HG03039 (cell line): ENCODE measurements at regions not wholly inside any gene's neighbourhood (a gene's known extent, or its start where the extent isn't known, plus 50 kb on each side); places are given as distances from the start of the nearest gene placed in this dataset.

Experiments used
- ATAC-seq: cut with Tn5 transposase; IDR thresholded peaks from one replicate; pipeline ENCODE4 v1.9.1; 2021; ENCODE audit warnings: mild to moderate bottlenecking, moderate library complexity; ENCODE audit not compliant: unreplicated experiment

DNA sequence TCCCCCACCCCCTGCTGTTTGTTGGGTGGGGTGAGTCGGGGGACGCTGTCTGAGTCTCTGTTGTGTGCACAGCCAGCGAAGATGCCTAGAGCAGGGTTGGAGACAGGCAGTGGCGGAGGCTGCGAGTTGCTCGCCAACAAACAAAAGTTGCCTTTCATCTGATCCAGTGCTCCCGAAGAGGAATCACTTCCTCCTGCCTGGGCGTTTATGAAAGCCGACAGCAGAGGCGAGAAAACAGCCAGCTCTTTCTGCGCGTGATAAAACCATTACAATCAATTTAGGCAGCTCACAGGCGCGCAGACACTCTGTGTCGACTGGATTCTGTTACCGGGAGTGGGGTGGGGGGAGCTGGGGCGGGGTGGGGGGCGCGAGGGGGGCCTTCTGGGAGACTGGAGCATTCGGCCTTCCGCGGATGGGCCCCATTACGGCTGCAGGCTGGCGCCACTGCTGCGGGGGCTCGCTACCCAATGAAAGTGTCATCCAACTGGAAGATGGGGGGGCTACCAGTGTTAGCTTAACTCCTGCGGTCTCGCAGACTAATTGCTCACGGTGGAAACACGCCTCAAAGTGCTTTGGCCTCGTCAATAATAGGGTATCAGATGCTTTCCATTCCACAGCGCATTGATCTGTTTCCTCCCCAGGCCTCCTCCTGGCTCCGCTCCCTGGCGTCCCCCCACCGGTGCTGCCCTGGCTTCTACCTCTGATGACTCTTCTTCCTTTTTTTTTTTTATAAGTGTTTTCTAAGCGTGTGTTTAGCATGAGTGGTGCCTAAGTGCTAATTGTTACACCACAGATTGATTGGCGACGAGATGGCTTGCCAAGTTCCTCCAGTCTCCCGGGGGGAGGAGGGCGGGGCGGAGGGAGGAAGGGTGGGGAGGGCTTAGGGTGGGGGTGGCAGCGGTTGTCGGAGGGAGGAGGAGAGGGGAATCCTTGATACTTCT, 678.4 kb downstream of the MED13L start:
- no peak for ATAC-seq

DNA sequence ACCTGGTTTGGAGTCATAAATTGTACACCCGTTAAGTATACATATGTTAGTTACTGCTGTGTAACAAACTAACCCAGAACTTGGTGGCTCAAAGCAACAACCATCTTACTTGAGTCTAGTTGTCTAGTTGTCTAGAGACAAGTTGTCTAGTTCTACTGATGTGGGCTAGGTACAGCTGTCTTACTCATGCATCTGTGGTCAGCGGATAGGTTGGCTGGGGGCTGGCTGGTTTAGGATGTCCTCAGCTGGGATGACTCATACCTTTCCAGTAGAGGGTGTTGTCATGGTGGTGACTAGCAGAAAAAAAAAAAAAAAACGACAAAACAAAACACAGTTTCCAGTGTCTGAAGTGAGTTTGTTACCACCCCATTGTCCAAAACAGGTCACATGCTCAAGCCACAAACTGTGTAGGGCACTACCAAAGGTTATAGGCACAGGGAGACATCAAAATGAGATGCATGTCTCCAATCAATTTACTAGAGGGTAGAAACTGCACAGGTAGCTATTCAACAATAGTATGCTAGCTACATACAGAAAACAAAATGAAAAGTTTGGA, 680.3 kb downstream of the MED13L start:
- no peak for ATAC-seq

DNA sequence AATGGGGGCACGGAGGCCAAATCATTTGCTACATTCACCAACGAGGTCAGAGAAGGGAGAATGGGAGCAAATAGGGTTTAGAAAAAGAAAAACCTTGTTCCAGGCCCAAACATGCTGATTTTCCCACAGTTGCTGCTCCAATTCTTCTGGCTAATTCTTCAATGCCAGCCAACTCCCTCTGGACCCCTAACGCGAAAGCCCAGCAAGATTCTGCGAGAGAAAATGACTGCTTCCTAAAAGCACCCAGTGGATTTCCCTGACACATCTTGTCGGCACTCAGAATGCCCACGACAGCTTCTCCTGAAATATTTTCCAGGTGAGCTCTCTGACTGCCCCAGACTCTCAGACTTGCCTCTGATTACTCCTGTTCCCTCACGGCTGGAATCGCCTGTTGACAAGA, 689.4 kb downstream of the MED13L start:
- ATAC-seq, result no peak

DNA sequence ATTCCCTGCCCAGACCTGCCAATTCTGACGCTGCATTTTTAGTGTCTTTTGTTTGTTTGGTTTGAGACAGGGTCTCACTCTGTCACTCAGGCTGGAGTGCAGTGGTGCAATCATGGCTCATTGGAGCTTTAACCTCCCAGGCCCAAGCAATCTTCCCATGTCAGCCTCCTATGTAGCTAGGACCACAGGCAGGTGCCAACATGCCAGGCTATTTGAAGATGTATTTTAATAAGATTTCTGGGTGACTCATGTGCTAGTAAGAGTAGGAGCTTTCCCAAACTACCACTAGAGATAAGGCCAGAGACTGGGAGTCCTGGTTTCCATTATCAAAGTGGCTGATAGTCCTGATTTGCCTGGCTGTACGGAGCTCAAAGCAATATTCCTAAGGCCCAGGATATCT, 693.3 kb downstream of the MED13L start:
- no peak for ATAC-seq

DNA sequence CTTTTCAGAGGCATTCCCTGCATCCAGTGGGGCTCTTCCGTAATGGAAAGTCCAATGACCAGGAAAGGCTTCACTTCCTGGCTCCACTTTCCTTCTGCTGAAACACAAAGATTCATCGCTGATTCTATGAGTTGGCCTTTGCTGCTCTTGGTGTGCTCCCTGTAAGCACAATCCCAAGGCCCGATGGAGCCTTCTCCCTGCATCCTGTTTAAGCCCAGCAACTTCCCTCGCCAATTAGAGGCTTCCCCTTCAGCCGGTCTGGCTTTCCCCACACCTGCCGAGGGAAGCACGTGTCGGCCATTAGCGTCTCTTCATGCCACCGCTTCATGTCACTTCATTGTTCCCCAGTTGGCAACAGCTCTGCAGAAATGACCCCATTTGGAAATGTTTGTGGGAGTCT, 693.9 kb downstream of the MED13L start:
- no peak for ATAC-seq

DNA sequence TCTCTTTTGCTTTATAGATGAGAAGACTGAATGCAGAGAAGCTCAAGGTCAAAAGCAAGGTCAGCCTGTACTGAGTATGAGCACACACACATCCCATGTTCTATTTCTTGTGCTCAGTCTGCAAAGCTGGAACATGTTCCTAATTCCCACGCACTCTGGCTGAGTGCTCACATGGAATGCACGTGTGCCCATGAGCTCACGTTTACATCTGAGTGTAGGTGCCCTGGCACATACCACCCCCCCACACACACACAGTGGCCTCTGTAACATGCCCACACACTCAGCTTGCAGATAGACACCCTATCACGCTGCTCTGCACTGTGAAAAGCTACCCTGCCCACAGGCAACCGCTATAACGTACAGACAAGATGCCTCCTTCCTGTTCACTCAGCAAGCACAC, 700.1 kb downstream of the MED13L start:
- ATAC-seq, result no peak

DNA sequence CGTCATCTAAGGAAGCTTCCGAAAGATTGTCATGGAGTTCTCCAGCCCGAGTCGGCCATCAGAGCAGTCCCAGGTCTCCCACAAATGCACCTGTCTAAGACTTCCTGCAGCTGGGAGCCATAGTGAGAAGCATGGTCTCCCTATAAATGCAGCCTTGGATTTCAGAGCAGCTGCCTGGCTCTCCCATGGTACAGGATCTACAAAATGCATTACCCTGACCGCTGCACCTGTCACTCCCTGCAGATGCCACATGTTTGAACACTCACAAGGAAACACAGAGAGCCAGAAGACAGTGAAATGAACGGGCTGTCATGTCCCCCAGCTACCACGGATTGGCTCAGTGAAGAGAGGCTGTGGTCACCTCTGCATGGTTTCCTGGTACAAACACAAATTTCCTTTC, 702.7 kb downstream of the MED13L start:
- no peak for ATAC-seq

DNA sequence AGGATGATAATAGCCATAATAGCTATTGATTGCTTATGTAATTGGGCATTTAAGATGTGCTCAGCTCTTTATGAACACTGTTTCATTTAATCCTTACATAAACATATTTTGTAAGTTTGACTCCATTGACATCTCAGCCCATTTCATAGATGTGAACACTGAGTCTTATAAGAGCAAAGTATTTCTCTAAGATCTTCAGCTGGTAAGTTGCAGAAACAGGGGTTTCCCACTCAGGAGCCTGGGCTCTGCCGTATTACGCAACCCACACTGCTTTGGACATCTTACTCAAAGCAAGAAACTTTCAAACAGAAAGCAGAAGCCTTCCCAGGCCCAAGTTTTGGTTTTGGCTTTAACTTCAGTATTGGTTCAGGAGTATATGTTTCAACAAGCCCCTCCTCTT, 705.1 kb downstream of the MED13L start:
- ATAC-seq, result peak; percentile 90

DNA sequence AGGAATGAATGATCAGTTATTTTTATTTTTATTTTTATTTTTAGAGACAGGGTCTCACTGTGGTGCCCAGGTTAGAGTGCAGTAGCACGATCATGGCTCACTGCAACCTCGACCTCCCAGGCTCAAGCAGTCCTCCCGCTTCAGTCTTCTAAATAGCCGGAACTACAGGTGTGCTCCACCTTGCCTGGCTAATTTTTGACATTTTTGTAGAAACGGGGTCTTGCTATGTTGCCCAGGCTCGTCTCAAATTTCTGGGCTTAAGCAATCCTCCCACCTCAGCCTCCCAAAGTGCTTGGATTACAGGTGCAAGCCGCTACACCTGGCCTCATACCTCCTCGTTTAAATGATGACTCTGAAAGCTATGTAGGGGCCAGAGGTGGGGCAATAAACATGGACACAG, 706.0 kb downstream of the MED13L start:
- ATAC-seq, result no peak

DNA sequence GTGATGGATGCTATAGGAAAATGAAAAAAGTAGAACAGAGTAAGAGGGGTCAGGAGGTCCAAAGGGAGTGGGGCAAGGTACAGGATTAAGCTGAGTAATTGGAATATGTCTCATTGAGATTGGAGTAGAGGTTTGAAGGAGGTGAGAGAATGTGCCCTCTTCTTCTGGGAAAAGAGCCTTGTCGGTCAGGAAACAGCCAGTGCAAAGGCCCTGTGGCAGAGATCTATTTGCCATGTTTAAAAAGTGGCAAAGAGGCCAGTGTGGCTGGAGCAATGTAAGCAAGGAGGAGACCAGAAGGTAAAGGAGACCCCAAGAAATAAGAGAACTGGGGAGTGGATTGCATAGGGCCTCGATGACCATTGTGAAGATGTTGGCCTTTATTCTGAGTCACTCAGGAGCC, 706.5 kb downstream of the MED13L start:
- no peak for ATAC-seq

DNA sequence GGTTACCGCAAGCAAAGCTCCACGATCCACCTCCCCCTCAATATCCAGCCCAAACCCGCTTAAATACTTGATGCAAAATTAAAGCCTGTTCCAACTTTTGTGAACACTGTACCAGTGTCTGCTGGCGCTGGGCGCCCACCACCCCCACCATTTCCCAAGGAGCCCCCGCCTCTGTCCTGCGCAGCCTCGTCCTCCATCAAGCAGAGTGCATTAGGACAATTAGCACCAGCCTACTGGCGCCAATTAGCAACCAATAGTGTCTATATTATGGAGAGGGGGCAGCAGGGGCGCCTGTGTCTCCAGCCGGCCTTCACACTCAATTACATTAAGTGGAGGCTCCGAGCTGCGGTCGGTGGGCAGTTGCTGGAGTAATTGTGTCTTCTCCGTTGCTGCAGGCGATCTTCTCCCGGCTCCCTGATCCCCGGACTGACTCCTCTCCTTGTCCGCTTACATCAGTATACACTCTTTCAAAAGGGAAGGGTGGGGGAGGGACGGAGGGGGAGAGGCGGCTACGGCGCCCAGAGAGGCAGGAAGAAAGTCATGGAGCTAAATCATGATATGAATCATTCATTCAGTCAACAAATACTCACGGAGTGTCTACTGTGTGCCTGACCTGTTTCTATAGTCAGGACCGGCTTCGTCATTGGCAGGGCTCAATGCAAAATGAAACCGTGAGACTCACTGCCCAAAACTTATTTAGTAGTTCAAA, 707.3 kb downstream of the MED13L start:
- ATAC-seq, result no peak

DNA sequence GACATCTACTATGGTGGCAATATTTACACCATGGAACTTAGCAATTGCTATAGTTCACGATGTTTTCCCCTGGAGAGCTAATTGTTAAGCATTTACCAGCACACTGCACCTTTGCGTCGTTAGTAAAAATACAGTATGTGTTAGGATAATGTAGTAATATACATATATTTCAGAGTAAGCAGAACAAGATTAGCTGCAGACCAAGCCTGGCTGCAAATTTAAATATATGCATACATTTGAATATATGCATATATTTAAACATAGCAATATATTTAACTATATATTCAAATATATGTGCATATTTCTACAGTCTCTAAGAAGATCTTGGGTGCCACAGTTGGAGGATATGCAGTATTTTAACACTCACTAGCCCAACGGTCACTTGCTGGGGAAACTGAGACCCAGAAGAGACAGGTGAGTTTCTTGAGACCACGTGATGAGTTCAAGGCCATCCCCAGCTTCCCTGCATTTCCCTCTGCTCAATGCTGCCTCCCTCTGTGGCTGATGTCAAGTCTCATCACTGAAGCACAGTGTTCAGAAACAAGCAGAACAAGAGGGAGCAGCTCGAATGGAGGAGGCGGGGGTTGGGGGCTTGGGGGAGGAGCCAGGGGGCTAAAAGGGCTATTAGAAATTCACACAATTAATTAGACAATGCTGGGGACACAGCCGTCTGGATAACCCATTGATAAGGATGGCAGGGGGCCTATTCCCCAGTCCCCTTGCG, 708.0 kb downstream of the MED13L start:
- ATAC-seq, result no peak

DNA sequence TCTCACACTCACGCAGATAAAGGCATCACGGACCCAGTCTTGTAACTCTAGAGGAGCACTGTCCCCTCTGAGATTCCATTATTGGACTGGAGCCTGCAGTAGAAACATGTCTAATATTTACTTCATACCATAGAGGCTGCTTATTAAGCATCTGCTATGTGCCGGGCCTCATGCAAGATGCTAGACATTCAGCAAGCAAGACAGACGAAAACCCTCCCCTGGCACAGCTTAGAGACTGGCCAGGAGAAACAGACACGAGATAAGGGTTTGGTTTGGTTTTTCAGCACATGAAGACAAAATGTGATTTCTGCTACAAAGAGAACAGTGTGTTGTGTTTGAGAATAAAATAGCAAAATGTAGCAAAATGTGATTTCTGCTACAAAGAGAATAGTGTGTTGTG, 719.2 kb downstream of the MED13L start:
- no peak for ATAC-seq

DNA sequence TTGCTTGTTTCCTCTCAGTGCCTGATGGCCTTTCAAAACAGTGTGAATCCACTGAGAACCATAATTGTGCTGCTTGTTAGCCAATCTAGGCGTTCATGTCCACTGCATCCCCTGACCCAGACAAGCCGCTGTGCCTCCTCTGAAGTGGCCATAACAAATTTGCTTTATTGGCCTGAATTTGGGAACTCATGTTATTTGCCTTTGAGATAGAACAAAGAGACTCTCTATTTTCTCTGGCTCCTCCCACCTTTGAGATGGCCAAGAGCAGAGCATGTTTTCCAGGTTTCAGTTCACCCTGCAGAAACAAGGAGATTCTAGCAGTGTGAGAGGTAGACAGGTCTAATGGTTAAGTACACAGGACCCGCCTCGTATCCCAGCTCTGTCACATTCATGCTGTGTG, 723.9 kb downstream of the MED13L start:
- no peak for ATAC-seq

DNA sequence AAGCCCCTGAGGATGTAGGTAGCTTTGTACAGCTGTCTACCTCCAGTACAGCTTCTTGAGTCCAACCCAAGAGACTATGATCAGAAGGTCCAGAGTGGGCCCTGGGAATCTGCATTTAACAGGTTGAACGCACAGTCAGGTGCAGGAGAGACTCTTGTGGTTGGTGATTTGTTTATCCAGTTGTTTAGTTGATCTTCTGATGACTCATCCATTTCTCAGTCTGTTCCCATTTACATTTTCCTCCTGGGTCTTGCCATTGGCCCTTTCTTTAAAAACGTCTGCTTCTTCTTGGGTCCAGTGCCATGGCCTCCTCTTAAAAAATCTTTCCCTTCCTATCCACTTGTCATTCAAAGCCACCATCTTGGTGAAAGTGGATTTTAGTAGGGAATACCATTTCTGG, 734.2 kb downstream of the MED13L start:
- ATAC-seq, result no peak

DNA sequence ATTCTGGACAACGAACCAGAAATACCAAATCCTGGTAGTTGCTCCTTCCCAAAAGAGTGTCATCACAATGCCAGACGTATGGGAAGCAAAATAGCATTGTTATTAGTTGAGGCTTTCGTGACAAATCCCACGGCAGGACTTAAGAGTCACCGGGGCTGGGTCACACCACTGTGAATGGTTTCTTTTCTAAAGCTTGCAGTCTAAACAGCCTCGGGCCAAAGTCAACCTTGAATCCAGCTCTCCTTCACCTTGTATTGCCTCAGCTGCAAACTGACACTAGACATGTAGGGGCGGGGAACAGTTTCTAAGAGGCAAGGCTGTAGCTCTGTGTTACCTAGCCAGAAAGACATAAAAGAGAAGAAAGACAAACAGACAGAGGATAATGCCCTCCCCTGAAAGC, 734.8 kb downstream of the MED13L start:
- no peak for ATAC-seq

DNA sequence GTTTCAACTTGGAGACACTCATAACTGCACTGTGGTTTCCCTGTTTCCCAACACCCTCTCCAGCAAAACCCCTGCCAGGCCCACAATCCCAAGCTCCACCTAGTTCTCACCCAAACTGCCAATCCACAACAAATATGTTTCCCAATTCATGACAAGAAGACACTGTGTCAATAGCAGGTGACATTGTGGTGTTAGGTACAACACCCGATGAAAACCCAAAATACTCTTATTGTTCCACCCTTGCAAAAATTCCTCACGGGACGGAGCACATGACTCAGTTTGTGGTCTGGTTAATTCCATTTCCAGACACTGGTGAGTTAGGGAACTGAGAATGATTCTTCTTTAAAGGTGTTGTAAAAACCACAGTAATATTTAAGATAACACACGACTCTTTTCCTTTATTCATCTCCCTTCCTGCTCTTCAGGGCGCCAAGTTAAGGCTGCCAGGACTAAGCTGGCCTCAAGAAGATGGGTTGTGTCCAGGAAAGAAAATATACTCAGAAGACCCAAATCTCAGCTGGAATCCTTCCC, 735.5 kb downstream of the MED13L start:
- no peak for ATAC-seq

DNA sequence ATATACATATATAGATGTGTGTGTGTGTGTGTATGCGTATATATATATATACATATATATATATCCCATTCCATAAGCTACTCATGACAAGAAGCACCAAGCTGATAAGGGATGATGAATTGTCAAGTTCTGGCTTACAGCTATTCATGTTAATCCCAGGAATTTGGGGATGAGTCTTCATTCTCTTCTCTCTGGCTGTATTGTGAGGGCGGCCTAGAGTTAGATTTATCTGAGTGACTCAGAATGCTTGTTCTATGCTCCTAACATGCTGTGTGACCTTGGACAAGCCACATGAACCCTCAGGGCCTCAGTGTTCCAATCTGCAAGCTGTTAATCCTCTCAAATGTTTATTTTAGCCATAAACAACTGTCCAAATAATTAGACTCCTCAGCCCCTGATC, 749.0 kb downstream of the MED13L start:
- no peak for ATAC-seq

DNA sequence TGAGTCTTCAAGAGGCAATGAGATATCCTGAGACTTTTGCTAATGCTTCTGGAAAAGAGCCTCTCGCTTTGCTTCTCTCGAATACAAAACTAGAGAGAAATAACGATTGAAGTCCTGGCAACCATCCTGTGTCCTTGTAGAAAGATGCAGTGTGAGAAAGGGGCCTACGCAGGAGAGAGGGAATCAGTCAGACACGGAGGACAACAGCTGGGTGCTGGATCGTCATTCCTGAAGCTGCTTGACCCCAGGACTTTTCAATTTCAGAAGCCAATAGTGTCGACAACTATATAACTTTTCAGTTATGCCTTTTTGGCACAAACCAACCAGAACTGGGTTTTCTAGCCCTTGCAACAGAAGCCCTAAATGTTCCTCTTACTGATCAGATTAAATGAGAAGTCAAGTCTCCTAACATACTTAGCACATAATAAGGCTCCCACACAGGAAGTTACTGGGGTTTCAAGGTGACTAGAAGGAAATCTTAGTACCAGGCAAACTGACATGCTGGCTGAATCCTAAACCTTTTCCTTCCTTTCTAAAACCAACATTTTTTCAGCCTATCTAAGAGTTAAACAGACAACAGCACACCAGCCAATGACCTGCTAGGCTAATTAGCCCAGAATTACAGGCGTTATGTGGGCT, 755.6 kb downstream of the MED13L start:
- ATAC-seq, result no peak

DNA sequence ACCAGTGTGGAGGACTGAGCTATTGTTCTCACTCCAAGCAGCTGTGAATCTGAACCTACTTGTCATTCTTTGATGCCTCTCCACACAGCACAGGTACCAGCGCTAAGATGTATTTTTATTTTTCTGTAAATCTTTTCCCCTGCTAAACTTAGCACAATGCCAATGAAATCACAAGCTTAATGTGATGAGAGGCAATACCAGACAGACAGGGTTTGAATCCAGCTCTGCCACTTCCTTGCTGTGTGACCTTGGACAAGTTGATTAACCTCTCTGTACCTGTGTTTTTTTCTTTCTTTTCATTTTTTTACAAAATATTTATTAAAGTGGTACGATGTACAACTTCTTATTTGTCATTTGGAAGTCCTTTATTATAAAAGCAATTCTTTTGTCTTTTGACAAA, 757.6 kb downstream of the MED13L start:
- no peak for ATAC-seq

DNA sequence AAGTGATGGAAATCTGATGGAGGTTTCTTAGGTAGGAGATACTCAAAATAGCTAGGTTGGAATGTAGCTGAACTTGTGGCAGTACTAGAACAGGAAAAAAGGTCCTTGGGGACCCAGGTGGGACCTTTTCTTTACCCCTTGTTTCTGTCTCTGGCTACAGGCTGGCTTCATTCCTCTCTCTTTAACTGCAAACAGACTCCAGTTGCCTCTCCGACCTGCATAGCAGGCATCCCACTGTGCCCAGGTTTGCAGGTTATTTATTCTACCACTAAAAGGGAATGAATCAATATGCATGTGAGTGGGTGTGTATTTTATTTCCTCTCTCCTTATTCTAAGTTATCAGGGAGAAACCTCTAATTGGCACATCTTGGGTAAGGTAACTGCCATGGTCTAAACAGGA, 758.1 kb downstream of the MED13L start:
- ATAC-seq, result no peak
